Effector memory CD8-positive, alpha-beta T cell (primary cell): ENCODE measurements at regions not wholly inside any gene's neighbourhood (a gene's known extent, or its start where the extent isn't known, plus 50 kb on each side); places are given as distances from the start of the nearest gene placed in this dataset.
"Not testable (repeated sequence)": the region's sequence is repeated elsewhere in the genome, so short reads cannot be mapped to it uniquely, and the experiment has no call there.

Experiments used
- ATAC-seq: fragments of 150-1000 bp; cut with Tn5 transposase; replicated peaks from 2 replicates; pipeline ENCODE4 v1.10.0; 2021; ENCODE audit warnings: mild to moderate bottlenecking, moderate library complexity
- DNase-seq, 3 experiments: peaks; one replicate each; pipeline ENCODE4 v3.0.0; 2021
- H3K27ac Mint-ChIP-seq, 2 donors: one replicate each; pipeline ENCODE4 v1.8.0; 2022; ENCODE audit warnings: mild to moderate bottlenecking in 2 of 2, mixed read lengths in 2 of 2, moderate library complexity in 2 of 2
- H3K27me3 Mint-ChIP-seq, 2 donors: one replicate each; pipeline ENCODE4 v1.8.0; 2022; ENCODE audit warnings: mixed read lengths in 2 of 2
- H3K36me3 Mint-ChIP-seq: one replicate; pipeline ENCODE4 v1.8.0; 2022; ENCODE audit warnings: mild to moderate bottlenecking, moderate library complexity, mixed read lengths; ENCODE audit not compliant: insufficient read depth
- H3K4me1 Mint-ChIP-seq, 2 donors: one replicate each; pipeline ENCODE4 v1.8.0; 2022; ENCODE audit warnings: low read depth in 2 of 2, mixed read lengths in 2 of 2
- H3K4me3 Mint-ChIP-seq, 2 donors: one replicate each; pipeline ENCODE4 v1.8.0; 2022; ENCODE audit warnings: mild to moderate bottlenecking in 2 of 2, mixed read lengths in 2 of 2, moderate library complexity in 2 of 2
- H3K9me3 Mint-ChIP-seq, 2 donors: one replicate each; pipeline ENCODE4 v1.8.0; 2022; ENCODE audit warnings: mixed read lengths in 2 of 2

DNA sequence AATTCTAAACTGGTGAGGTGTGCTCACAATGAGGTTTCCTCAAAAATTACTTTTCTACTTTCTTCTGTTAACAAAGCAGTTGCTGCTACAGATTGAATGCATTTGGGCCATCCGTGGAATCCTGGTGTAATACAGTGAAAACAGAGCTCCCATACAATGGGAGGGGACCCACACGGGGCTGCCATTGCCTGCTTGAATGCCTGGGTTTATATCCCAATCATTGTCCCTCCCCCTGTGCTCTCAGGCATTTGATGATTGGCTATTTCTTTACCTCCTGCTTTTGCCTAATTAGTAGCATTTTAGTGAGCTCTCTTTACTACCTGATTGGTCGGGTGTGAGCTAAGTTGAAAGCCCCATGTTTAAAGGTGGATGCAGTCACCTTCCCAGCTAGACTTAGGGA, 52.9 kb upstream of the CSF1 start:
- H3K4me3 Mint-ChIP-seq, ATAC-seq, H3K4me1 Mint-ChIP-seq, DNase-seq, H3K36me3 Mint-ChIP-seq, H3K27ac Mint-ChIP-seq, H3K9me3 Mint-ChIP-seq: not testable (repeated sequence)
- peaks cover 23 to 34% of the 10 kb centered on the region in 2 donors for H3K27me3 Mint-ChIP-seq

DNA sequence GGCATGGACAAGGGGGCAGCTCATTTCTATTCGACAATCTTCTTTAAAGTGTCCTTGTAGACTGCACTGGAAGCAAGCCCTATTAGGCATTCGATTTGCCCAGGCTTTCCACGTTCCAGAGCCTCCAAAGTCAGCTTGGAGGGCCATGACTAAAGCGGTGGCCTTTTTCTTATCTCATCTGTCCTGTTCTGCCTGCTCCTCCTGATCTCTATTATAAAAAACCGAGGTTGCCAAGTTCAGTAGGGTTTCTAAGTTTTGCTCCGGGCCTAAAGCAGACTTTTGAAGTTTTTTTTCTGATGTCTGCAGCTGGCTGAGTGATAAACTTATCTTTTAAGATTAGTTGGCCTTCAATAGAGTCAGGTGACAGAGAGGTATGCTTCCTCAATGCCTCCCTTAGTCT, 54.7 kb upstream of the CSF1 start:
- H3K27me3 Mint-ChIP-seq: peaks cover 33 to 34% of the 10 kb centered on the region in 2 donors
- not testable (repeated sequence) for H3K4me1 Mint-ChIP-seq, H3K36me3 Mint-ChIP-seq, H3K4me3 Mint-ChIP-seq, ATAC-seq, DNase-seq, H3K27ac Mint-ChIP-seq, H3K9me3 Mint-ChIP-seq

- not testable (repeated sequence) for ATAC-seq, H3K36me3 Mint-ChIP-seq, DNase-seq, H3K9me3 Mint-ChIP-seq, H3K27ac Mint-ChIP-seq, H3K4me3 Mint-ChIP-seq, H3K4me1 Mint-ChIP-seq
- H3K27me3 Mint-ChIP-seq: peaks cover 22 to 27% of the 10 kb centered on the region in 2 donors
Observed at GRCh38 chr1:109853972-109854371, 56.7 kb upstream of the CSF1 start.

- not testable (repeated sequence) for H3K4me1 Mint-ChIP-seq, H3K27ac Mint-ChIP-seq, ATAC-seq, H3K4me3 Mint-ChIP-seq, H3K9me3 Mint-ChIP-seq, H3K36me3 Mint-ChIP-seq, DNase-seq
- peaks cover 12 to 29% of the 10 kb centered on the region in 2 donors for H3K27me3 Mint-ChIP-seq
Observed at GRCh38 chr1:109852221-109853015, 58.2 kb upstream of the CSF1 start.

DNA sequence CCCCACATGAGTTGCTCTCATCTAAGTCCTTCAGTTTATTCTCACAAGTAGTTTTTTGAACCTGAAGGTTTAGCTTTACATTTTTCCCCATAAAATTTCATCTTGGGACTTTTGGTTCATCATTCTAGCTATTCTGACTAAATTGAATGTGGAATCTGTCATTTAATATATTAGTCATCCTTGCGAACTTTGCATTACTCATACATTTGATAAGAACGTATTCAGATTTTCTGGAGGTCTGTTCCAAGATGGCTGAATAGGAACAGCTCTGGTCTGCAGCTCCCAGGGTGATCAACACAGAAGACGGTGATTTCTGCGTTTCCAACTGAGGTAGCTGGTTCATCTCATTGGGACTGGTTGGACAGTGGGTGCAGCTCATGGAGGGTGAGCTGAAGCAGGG, 59.8 kb upstream of the CSF1 start:
- Mint-ChIP-seq H3K4me1 (no peaks in the 10 kb centered on the region), H3K27ac (no peak overlapping the region), H3K27me3 (peaks cover 0 to 24% of the 10 kb centered on the region in 2 donors), H3K36me3 (no peaks in the 10 kb centered on the region), H3K4me3 (no peak overlapping the region), H3K9me3 (no peaks in the 10 kb centered on the region)
- ATAC-seq (no peak), DNase-seq (no peak)

DNA sequence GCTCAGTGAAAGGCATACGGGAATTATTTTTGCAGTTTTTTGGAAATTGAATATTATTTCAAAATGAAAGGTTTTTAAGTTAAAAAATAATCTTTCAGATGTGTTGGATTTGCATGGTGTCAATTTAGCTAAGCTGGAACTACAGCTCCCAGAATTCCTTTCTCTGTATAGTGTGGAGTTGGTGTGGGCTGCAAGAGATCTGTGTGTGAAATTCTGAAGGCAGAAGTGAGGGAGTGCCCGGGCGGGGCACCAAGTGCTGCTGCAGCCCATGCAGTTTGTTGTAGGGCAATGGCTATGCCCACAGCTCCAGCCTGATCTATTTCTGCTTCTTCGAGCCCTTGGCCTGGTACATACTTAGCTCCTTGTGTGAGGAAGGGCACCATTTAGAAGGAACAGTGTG, 60.5 kb upstream of the CSF1 start:
- H3K36me3 Mint-ChIP-seq: no peaks in the 10 kb centered on the region
- no peaks in the 10 kb centered on the region for H3K4me1 Mint-ChIP-seq
- H3K27ac Mint-ChIP-seq: no peak overlapping the region
- peaks cover 0 to 24% of the 10 kb centered on the region in 2 donors for H3K27me3 Mint-ChIP-seq
- ATAC-seq (no peak), DNase-seq (no peak)
- no peaks in the 10 kb centered on the region for H3K9me3 Mint-ChIP-seq
- no peak overlapping the region for H3K4me3 Mint-ChIP-seq

- Mint-ChIP-seq H3K27me3 (peaks cover 0 to 24% of the 10 kb centered on the region in 2 donors), H3K4me1 (no peaks in the 10 kb centered on the region), H3K9me3 (no peaks in the 10 kb centered on the region), H3K36me3 (no peaks in the 10 kb centered on the region), H3K27ac (no peak overlapping the region), H3K4me3 (no peak overlapping the region)
- no peak for DNase-seq
- no peak for ATAC-seq
Observed at GRCh38 chr1:109849655-109850054, 61.0 kb upstream of the CSF1 start.

DNA sequence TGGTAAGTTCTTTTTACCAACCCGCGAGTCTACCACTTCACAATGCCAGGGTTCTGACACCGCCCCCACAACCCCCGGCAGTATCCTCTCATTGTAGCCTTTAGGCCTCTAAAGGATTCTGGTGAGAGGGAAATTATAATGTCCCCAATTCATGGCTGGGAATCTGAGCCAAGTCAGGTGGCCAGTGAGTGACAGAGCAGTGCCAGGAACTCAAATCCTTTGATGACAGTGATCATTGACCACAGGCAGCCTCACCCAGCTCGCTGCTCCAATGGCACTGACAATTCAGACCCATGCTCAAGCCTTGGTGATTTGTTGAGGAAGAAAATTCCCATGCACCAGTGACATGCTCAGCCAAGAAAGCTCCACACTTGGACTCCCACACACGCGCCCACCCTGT, 63.4 kb upstream of the CSF1 start:
- no peaks in the 10 kb centered on the region for H3K36me3 Mint-ChIP-seq
- H3K4me1 Mint-ChIP-seq: no peaks in the 10 kb centered on the region
- no peaks in the 10 kb centered on the region for H3K9me3 Mint-ChIP-seq
- H3K27ac Mint-ChIP-seq: peak overlapping the region in 1 of 2 donors; percentile 44
- no peak overlapping the region for H3K4me3 Mint-ChIP-seq
- ATAC-seq (no peak), DNase-seq (no peak)
- peaks cover 0 to 12% of the 10 kb centered on the region in 2 donors for H3K27me3 Mint-ChIP-seq

DNA sequence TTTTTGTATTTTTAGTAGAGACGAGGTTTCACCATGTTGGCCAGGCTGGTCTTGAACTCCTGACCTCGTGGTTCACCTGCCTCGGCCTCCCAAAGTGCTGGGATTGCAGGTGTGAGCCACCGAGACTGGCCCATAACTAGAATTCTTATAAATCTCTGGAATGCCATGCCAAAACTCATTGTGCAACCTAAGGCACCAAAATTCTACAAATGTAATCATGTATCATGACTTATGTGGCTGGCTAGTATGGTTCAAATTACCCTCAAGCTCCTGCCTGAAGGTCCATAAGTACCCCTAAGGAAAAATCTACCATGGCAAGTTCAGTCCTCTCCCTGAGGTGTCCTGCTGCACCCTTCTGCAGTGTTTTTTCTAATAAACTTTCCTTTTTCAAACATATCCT, 63.8 kb upstream of the CSF1 start:
- H3K36me3 Mint-ChIP-seq: no peaks in the 10 kb centered on the region
- no peaks in the 10 kb centered on the region for H3K4me1 Mint-ChIP-seq
- no peak overlapping the region for H3K27ac Mint-ChIP-seq
- H3K27me3 Mint-ChIP-seq: peaks cover 0 to 8% of the 10 kb centered on the region in 2 donors
- H3K9me3 Mint-ChIP-seq: no peaks in the 10 kb centered on the region
- no peak for DNase-seq
- no peak for ATAC-seq
- no peak overlapping the region for H3K4me3 Mint-ChIP-seq

- Mint-ChIP-seq H3K27me3 (peaks cover 0 to 6% of the 10 kb centered on the region in 2 donors), H3K4me3 (no peak overlapping the region), H3K4me1 (no peaks in the 10 kb centered on the region), H3K27ac (no peak overlapping the region), H3K36me3 (no peaks in the 10 kb centered on the region), H3K9me3 (no peaks in the 10 kb centered on the region)
- no peak for DNase-seq
- no peak for ATAC-seq
Observed at GRCh38 chr1:109846162-109846561, 64.5 kb upstream of the CSF1 start.

DNA sequence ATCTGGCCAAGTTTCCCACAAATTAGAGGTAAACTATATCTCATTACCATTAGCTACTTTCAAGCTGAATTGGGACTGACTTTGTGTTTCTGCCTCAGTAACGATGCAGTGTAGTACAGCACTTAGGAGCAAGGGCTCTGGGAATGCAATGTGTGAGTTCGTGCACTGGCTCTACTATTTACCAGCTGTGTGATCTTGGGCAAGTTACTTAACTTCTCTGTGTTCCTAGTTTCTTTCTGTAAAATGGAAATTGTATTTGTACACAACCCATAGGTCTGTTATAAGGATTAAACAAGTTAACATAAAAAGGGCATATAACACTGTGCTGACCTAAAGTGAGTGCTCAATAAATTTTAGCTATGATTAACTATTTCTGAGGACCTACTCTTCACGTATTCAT, 65.0 kb upstream of the CSF1 start:
- Mint-ChIP-seq H3K4me1 (no peaks in the 10 kb centered on the region), H3K4me3 (no peak overlapping the region), H3K27me3 (peaks cover 3 to 6% of the 10 kb centered on the region in 2 donors), H3K9me3 (no peaks in the 10 kb centered on the region), H3K27ac (no peak overlapping the region), H3K36me3 (no peaks in the 10 kb centered on the region)
- ATAC-seq (no peak), DNase-seq (no peak)

DNA sequence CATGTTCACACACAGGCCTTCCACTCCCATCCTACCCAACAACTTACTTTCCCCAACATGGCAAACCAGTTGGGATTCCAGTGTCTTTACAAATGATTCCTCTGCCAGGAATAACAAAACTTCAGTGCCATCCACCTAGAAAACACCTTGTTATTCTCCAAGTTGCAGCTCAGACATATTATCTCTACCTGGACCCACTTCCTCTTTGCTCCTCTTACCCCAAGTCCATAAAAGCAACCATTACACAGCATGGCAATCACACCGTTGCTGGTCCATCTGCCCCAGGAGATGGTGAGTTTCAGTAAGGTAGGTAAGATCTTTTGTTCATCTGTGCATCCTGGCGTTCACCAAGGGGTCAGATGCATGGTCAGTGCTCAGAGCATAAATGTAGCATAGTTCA, 66.0 kb upstream of the CSF1 start:
- Mint-ChIP-seq H3K27ac (no peak overlapping the region), H3K4me1 (no peaks in the 10 kb centered on the region)
- ATAC-seq: no peak

GRCh38 chr1:109840011-109840629, 70.5 kb upstream of the CSF1 start:
- H3K4me3 Mint-ChIP-seq: no peak overlapping the region
- peaks cover 0 to 11% of the 10 kb centered on the region in 2 donors for H3K27me3 Mint-ChIP-seq
- DNase-seq (no peak), ATAC-seq (no peak)
- no peak overlapping the region for H3K27ac Mint-ChIP-seq
- no peaks in the 10 kb centered on the region for H3K9me3 Mint-ChIP-seq
- H3K4me1 Mint-ChIP-seq: no peaks in the 10 kb centered on the region
- H3K36me3 Mint-ChIP-seq: no peaks in the 10 kb centered on the region

More for the DNA sequence above, 66.0 kb upstream of the CSF1 start:
- Mint-ChIP-seq H3K4me3 (no peak overlapping the region), H3K27me3 (peaks cover 6% of the 10 kb centered on the region in 2 donors), H3K36me3 (no peaks in the 10 kb centered on the region), H3K9me3 (no peaks in the 10 kb centered on the region)
- DNase-seq: no peak

DNA sequence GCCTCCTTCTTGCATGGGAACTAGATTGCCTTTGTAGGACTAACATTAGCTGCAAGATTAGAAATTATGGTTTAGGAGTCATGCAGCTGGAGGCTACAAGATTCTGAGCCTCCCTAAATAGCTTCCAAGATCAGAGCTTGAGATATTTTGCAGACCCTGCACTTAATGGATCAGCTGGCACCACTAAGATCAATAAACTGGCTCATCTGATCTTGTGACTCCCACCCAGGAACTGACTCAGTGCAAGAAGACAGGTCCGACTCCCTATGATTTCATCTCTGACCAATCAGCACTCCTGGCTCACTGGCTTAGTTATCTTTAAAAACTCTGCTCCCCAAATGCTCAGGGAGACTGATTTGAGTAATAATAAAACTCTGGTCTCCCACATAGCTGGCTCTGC, 71.4 kb upstream of the CSF1 start:
- H3K9me3 Mint-ChIP-seq, H3K36me3 Mint-ChIP-seq, H3K4me3 Mint-ChIP-seq, H3K27ac Mint-ChIP-seq, DNase-seq, H3K4me1 Mint-ChIP-seq, ATAC-seq: not testable (repeated sequence)
- peaks cover 0 to 17% of the 10 kb centered on the region in 2 donors for H3K27me3 Mint-ChIP-seq
